ENCODE measurements at regions not wholly inside any gene's neighbourhood (a gene's known extent, or its start where the extent isn't known, plus 50 kb on each side); places are given as distances from the start of the nearest gene placed in this dataset.

GRCh38 chr2:173654161-173654895 is 299.7 kb downstream of the CDCA7 start:
- TF ChIP-seq CTCF (IDR thresholded peaks at IDR 0.05): no peak
- no peak for TF ChIP-seq POLR2A (IDR thresholded peaks at IDR 0.05)
